Right lobe of liver (tissue), 4 donors: ENCODE measurements at regions not wholly inside any gene's neighbourhood (a gene's known extent, or its start where the extent isn't known, plus 50 kb on each side); places are given as distances from the start of the nearest gene placed in this dataset.

Source experiments
- CTCF ChIP-seq, 4 donors: fragments of 200-600 bp in 3 of 4; fragments of 450-650 bp in 1 of 4; IDR thresholded peaks; one replicate each; pipeline versions ENCODE4 v1.5.1 to v1.8.0; 2016 to 2022; ENCODE audit warnings: antibody characterized with exemption in 4 of 4, mild to moderate bottlenecking in 2 of 4
- POLR2A ChIP-seq: fragments of 450-650 bp; IDR thresholded peaks from one replicate; pipeline ENCODE4 v1.6.1; 2017; ENCODE audit warnings: antibody characterized with exemption, mild to moderate bottlenecking
- donor health status: DM: no; HTN: no; CAD: no.
- donor health status: DM: no; HTN: no; CAD: no.
- donor health status: DM: no; HTN: yes; CAD: no.

- TF ChIP-seq CTCF (IDR thresholded peaks at IDR 0.05) (no peak), POLR2A (no peak)
Measured at GRCh38 chr15:39462691-39463090, 118.2 kb upstream of the THBS1 start.
